HAP-1 (cell line): ENCODE measurements at regions not wholly inside any gene's neighbourhood (a gene's known extent, or its start where the extent isn't known, plus 50 kb on each side); places are given as distances from the start of the nearest gene placed in this dataset.

Experiments used
- DNase-seq, 2 experiments: peaks; one replicate each; pipeline ENCODE4 v3.0.0-alpha.2; 2016 to 2020; ENCODE audit warnings: low spot score in 2 of 2
- H3K27me3 ChIP-seq: fragments of 250-450 bp; sonication (Bioruptor Pico); 2 replicates; pipeline ENCODE4 v1.5.1; 2020; ENCODE audit warnings: low read depth, mild to moderate bottlenecking, moderate library complexity
- H3K36me3 ChIP-seq: fragments of 250-450 bp; sonication (Bioruptor Pico); replicated peaks from 2 replicates; pipeline ENCODE4 v1.5.1; 2020; ENCODE audit warnings: mild to moderate bottlenecking
- H3K4me1 ChIP-seq: fragments of 250-450 bp; sonication (Bioruptor Pico); 2 replicates; pipeline ENCODE4 v1.5.1; 2020; ENCODE audit warnings: mild to moderate bottlenecking
- H3K4me3 ChIP-seq: fragments of 250-450 bp; sonication (Bioruptor Pico); 2 replicates; pipeline ENCODE4 v1.5.1; 2020; ENCODE audit warnings: mild to moderate bottlenecking, moderate library complexity
- H3K9me3 ChIP-seq: fragments of 250-450 bp; sonication (Bioruptor Pico); 2 replicates; pipeline ENCODE4 v1.5.1; 2020; ENCODE audit warnings: mild to moderate bottlenecking, moderate library complexity
- in situ Hi-C: fragments of 300-500 bp; cut with MboI; formaldehyde crosslinking; loops from 3 replicates; pipeline ENCODE4 v1.14.3; 2020; ENCODE audit warnings: low sequenced_read_pairs, inconsistent platforms, mixed read lengths

DNA sequence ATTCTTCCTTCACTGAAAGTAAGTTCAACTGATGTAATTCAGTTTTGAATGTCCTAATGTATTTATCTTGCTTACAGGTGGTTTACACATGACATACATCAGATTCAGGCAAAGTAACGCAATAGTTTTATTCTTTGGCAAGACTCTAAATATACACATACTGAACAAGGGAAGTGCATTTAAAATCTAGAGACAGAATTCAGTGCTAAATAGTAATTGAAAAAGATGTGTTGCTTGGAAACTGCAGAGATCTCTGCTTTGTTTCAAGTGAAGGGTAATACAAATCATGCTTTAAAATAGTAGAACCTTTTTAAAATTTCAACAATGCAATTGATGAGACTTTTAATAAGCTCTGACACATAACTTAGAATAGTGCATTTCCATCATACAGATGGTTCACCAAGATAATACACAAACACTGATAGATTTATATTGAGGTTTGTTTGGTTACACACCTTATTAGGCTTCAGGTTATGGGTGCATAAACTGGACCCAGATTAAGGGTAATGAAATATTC lies 581.0 kb upstream of the MIR17HG start:
- no peak overlapping the region for H3K4me3 ChIP-seq
- H3K27me3 ChIP-seq: no peaks in the 10 kb centered on the region
- no peaks in the 10 kb centered on the region for H3K9me3 ChIP-seq
- in situ Hi-C loops: no loop called here
- DNase-seq: no peak
- H3K4me1 ChIP-seq: no peaks in the 10 kb centered on the region
- H3K36me3 ChIP-seq: no peaks in the 10 kb centered on the region

DNA sequence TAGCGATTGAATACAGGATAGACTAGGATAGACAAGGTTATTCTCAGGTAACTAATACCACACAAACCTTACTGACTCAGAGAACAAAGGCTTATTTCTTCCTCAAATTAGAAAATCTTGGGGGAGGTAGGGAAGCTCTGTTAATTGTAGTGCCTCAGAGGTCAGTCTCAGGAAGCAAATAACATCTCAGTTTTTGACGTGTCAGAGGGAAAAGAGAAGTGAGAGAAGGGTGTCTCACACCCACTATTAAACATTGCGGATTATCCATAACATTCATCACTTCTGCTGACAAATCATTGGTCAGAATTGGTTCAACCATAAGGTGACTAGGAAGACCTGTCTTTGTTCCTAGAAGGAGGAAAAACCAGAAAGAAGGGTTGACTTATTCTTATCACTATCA lies 579.4 kb upstream of the MIR17HG start:
- H3K27me3 ChIP-seq: no peaks in the 10 kb centered on the region
- in situ Hi-C loops: no loop called here
- H3K36me3 ChIP-seq: no peaks in the 10 kb centered on the region
- no peaks in the 10 kb centered on the region for H3K9me3 ChIP-seq
- no peaks in the 10 kb centered on the region for H3K4me1 ChIP-seq
- no peak overlapping the region for H3K4me3 ChIP-seq
- no peak for DNase-seq

DNA sequence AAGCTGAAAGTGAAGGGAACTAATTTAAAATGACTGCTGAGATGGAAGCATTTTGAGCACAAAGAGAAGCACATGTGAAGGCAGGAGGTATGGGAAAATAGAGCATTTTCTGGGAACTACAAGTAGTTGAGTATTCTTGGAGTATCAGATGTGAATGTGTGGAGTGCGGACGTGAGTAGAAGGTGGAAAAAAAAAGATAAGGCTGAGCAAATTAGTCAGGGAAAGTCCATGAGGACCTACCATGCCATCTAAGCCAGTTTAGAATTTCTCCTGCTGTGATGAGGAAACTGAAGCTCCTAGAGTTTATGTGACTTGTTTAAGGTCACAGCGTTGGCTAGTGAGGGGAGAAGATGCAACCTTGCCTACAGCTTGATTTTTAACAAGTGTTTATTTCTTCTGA lies 578.1 kb upstream of the MIR17HG start:
- Histone ChIP-seq H3K27me3 (no peaks in the 10 kb centered on the region), H3K4me1 (no peaks in the 10 kb centered on the region), H3K4me3 (no peak overlapping the region), H3K9me3 (no peaks in the 10 kb centered on the region), H3K36me3 (no peaks in the 10 kb centered on the region)
- in situ Hi-C loops: no loop called here
- DNase-seq: no peak

DNA sequence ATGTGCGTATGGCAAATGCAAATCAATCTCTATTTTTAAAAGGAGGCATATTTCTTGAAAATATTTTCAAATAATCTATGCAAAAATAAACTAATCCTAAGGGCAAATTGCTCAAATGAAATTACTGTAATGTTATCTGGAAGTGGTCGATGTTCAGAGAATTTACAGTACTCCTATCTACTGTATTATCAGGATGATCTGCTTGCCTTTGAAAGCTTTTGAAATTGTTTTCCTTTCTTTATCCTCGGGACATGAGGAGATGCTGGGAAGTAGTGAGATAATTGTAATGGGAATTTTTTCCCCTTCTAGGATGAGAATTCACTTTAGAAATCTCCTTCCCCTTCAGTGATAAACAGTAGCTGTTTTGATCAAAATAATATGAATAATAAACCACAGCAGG lies 577.2 kb upstream of the MIR17HG start:
- Histone ChIP-seq H3K9me3 (no peaks in the 10 kb centered on the region), H3K36me3 (no peaks in the 10 kb centered on the region), H3K4me3 (no peak overlapping the region), H3K4me1 (no peaks in the 10 kb centered on the region), H3K27me3 (no peaks in the 10 kb centered on the region)
- in situ Hi-C loops: no loop called here
- DNase-seq: no peak

DNA sequence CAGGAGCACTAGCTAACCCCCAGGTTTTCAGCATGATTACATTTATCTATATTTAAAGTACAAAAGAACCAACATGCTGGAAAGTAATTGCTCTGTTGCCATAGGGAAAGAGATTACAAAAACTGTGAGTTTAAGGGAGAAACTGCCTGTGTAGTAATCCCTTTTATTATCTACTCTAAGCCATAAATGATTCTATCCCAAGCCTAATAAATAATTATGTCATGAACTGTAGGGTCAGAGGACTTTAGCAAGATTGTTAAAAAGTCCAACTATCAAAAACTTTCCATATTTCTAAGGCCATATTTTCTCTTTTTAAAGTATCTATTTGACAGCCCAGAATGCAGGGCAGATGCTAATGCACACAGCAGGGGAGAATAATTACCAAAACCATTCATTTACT lies 573.8 kb upstream of the MIR17HG start:
- Histone ChIP-seq H3K36me3 (no peaks in the 10 kb centered on the region), H3K4me3 (no peak overlapping the region), H3K9me3 (no peaks in the 10 kb centered on the region), H3K4me1 (no peaks in the 10 kb centered on the region), H3K27me3 (no peaks in the 10 kb centered on the region)
- in situ Hi-C loops: no loop called here
- no peak for DNase-seq

DNA sequence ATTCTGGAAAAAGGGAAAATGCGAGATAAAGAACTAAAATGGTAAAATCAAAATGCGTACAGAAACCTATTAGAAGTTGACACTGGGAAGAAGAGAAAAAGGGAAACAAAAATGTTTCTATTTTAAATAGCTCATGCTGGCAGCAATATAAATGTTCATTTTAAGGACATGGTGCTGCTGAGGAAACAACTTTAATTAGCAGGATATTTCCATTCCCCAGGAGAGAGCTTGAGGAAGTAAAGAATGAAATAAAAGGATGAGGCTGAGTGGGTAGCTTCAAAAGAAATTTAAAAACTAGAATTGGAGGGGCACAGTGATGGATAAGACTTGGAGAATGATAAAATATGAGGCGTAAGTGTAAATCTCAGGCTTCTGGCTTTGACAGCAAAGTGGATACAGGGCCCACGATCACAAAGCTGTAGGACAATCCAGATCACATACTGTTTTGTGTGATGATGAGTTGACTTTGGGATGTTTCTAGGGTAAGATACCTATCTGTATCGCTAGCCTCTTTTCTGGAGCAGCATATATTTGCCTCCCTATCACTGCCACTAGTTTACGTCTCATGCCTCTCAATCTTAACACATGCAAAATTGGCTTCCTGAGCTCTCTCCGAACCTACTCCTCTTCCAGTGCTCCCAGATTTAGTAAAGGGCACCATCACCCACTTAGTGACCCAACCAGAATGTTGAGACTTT lies 571.3 kb upstream of the MIR17HG start:
- Histone ChIP-seq H3K27me3 (no peaks in the 10 kb centered on the region), H3K36me3 (no peaks in the 10 kb centered on the region), H3K4me3 (no peak overlapping the region), H3K4me1 (no peaks in the 10 kb centered on the region), H3K9me3 (no peaks in the 10 kb centered on the region)
- DNase-seq: no peak
- in situ Hi-C loops: no loop called here

DNA sequence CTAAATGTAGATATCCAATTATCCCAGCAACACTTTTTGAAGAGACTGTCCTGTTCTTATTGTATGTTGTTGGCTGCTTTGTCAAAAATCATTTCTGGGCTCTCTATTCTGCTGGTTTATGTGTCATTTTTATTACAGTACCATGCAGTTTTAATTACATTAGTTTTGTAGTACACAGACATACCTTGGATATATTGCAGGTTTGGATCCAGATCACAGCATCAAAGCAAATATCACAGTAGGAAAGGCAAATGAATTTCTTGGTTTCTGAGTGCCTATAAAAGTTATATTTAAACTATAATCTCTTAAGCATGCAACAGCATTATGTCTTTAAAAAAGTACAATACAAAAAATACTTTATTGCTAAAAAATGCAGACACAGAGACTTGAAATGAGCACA lies 564.2 kb upstream of the MIR17HG start:
- no peaks in the 10 kb centered on the region for H3K27me3 ChIP-seq

DNA sequence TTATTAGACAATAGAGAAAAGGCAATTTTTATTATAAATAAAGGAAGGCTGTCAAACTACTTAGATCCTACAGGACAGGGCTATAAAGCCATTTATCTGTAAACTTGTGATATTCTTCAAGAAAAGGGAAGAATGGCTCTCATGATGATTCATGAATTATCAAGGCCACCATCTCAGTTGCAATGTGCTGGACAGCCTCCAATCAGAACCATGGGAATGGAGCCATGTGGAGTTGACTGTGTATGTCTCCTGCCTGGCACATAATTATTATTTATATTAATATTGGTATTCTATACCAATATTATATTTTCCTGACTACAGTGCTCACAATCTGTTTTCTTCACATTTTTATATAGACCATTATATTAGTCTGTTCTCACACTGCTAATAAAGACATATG lies 560.5 kb upstream of the MIR17HG start:
- Histone ChIP-seq H3K36me3 (no peaks in the 10 kb centered on the region), H3K4me3 (no peak overlapping the region), H3K4me1 (no peaks in the 10 kb centered on the region), H3K9me3 (no peaks in the 10 kb centered on the region), H3K27me3 (no peaks in the 10 kb centered on the region)
- in situ Hi-C loops: no loop called here
- no peak for DNase-seq

More for the DNA sequence above, 564.2 kb upstream of the MIR17HG start:
- Histone ChIP-seq H3K4me1 (no peaks in the 10 kb centered on the region), H3K4me3 (no peak overlapping the region), H3K9me3 (no peaks in the 10 kb centered on the region), H3K36me3 (no peaks in the 10 kb centered on the region)
- in situ Hi-C loops: no loop called here
- no peak for DNase-seq

DNA sequence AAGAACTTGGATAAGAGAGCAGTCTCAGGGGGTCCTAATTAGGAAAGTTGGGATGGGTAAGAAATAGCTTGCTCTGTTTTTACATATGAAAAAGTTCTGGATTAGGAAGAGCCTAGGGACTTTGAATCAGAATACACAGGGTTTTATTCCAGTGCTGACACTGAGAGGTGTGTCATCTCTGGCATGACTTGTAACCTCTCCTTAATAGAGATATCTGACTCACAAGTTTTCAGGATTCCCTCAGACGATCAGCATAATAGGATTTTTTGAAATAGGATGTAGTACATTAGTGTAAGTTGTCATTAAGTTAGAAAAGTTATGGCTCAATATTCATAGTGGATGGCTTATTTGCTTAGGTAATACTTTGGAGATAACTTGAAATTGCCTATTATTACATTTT lies 555.2 kb upstream of the MIR17HG start:
- DNase-seq: no peak

DNA sequence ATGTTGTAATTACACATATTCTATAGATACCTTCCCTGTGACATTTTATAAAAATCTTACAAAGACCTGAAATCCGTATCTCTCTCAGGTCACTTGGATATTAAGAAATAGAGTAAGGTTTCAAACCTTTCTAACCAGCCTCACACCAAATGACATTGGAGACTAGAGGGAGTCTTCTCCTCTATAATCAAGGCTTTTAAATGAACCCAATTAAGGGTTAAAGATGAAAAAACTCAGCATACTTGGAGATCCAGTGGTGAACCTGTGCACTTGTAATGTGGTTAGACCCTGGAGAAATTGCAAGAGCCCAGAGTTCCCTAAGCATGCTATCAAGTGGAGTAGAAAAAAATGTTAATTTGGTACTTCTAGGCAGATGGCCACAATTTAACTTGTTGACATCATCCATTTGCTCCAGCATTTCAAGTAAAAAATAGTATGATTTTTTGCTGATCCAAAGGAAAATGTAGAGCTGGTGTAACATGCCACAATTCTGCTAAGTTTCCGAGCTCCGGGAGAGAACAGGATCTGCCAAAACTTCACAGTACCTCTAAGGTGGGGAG lies 554.1 kb upstream of the MIR17HG start:
- in situ Hi-C loops: no loop called here

More for the DNA sequence above, 555.2 kb upstream of the MIR17HG start:
- no peak overlapping the region for H3K4me3 ChIP-seq
- H3K4me1 ChIP-seq: no peaks in the 10 kb centered on the region
- H3K36me3 ChIP-seq: no peaks in the 10 kb centered on the region
- in situ Hi-C loops: no loop called here
- no peaks in the 10 kb centered on the region for H3K27me3 ChIP-seq
- H3K9me3 ChIP-seq: no peaks in the 10 kb centered on the region

DNA sequence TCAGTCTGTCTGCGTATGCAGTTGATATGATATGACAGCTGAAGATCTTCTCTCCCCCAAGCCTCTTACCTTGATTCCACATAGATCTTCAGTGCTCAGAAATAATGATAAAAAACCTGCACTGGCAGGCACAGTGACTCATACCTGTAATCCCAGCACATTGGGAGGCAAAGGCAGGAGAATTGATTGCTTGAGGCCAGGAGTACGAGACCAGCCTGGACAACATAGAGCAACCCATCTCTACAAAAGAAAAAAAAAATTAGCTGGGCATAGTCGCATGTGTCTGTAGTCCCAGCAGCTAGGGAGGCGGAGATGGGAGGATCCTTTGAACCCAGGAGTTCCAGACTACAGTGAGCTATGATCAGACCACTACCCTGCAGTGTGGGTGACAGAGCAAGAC lies 551.0 kb upstream of the MIR17HG start:
- Histone ChIP-seq H3K27me3 (no peaks in the 10 kb centered on the region), H3K9me3 (no peaks in the 10 kb centered on the region), H3K4me3 (no peak overlapping the region), H3K36me3 (no peaks in the 10 kb centered on the region), H3K4me1 (no peaks in the 10 kb centered on the region)
- in situ Hi-C loops: no loop called here
- DNase-seq: no peak

More for the DNA sequence above, 554.1 kb upstream of the MIR17HG start:
- no peak for DNase-seq
- H3K4me3 ChIP-seq: no peak overlapping the region
- H3K36me3 ChIP-seq: no peaks in the 10 kb centered on the region
- H3K4me1 ChIP-seq: no peaks in the 10 kb centered on the region
- no peaks in the 10 kb centered on the region for H3K9me3 ChIP-seq
- H3K27me3 ChIP-seq: no peaks in the 10 kb centered on the region

DNA sequence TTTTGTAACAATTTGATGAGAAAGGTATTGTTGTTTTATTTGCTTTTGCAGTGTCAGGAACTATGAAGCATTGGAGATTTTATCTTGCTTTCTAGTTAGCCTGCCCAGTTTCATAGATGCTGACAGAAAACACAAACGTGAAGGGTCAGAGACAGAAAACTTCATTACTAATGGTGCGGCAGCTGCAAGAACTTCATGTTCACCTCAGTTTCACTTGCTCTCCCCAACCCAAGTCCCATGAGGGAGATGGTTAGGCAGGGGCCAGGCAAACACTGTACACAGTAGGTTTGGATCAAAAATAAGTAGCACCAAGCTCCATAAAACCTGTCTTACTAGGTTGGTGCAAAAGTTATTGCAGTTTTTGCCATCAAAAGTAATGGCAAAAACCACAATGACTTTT lies 550.2 kb upstream of the MIR17HG start:
- no peaks in the 10 kb centered on the region for H3K9me3 ChIP-seq
- DNase-seq: no peak
- H3K36me3 ChIP-seq: no peaks in the 10 kb centered on the region
- no peak overlapping the region for H3K4me3 ChIP-seq
- H3K4me1 ChIP-seq: no peaks in the 10 kb centered on the region
- no peaks in the 10 kb centered on the region for H3K27me3 ChIP-seq
- in situ Hi-C loops: no loop called here

DNA sequence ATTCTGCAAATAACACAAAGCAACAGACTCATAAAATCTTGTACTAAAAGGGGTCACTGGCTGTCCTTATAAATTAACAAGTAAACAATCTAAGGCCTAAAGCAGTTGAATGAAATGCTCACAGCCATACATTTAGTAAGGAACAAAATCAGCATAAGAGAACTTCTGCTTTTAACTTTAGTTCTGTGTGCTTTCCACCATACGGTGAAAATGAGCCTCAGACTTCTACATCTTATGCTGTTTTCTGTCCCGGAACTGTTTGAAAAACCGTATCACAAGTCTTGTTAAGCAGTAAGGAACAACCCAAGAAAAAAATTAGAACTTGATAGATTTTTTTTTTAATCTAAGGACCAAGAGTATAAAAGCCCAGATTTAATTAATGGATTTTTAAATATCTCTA lies 549.1 kb upstream of the MIR17HG start:
- Histone ChIP-seq H3K9me3 (no peaks in the 10 kb centered on the region), H3K36me3 (no peaks in the 10 kb centered on the region), H3K27me3 (no peaks in the 10 kb centered on the region), H3K4me1 (no peaks in the 10 kb centered on the region), H3K4me3 (no peak overlapping the region)
- in situ Hi-C loops: no loop called here
- no peak for DNase-seq

DNA sequence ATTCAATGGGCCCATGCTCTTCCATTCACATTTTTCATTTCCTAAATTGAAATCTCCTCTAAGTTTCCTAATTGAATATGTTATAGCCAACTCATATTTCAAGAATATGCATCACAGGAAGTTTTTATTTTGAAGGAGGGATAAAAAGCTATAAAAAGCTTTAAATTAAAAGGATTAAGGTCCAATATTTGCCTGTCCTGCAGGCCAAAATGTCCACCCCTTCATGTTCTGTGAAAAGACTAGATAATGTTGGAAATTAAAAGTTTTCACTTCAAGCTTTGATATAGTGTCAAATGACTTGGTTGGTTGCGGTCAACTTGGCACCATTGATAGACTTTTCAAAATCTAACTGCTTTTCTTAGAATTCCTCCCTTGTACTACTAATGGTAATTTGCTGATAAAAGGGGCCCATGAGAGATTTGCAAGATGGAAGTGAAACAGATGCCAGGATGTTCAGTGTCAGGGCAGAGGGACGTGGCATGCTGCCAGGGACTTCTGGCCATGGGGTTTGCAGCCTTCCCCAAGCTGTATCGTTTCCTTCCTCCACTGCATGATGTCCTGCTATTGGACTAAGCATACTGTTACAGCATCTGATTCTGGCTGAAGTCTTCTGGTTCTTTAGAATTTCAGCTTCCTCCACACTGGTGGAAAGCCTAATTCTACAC lies 547.3 kb upstream of the MIR17HG start:
- H3K4me3 ChIP-seq: no peak overlapping the region
- no peaks in the 10 kb centered on the region for H3K9me3 ChIP-seq
- no peak for DNase-seq
- H3K4me1 ChIP-seq: no peaks in the 10 kb centered on the region
- no peaks in the 10 kb centered on the region for H3K27me3 ChIP-seq
- H3K36me3 ChIP-seq: no peaks in the 10 kb centered on the region
- in situ Hi-C loops: no loop called here
